Neural cell (in vitro differentiated cells): ENCODE measurements at regions not wholly inside any gene's neighbourhood (a gene's known extent, or its start where the extent isn't known, plus 50 kb on each side); places are given as distances from the start of the nearest gene placed in this dataset.

Experiments used
- H2AFZ ChIP-seq: fragments of 200-600, 300-800 bp; sonication (generic), shearing (Covaris generic); 2 replicates; pipeline ENCODE4 v1.6.0; 2014; ENCODE audit warnings: low read depth, mild to moderate bottlenecking, antibody characterized with exemption, low read length, moderate library complexity
- H3F3A ChIP-seq: fragments of 200-600 bp; shearing (Covaris generic); 2 replicates; pipeline ENCODE4 v1.6.1; 2016; ENCODE audit warnings: mild to moderate bottlenecking, moderate library complexity, mixed read lengths, antibody characterized with exemption, low read length; ENCODE audit not compliant: insufficient read depth, poor library complexity, severe bottlenecking
- H3K27ac ChIP-seq: fragments of 200-600, 300-800 bp; sonication (generic), shearing (Covaris generic); 2 replicates; pipeline ENCODE4 v1.5.1; 2014; ENCODE audit warnings: mild to moderate bottlenecking, low read length, moderate library complexity
- H3K27me3 ChIP-seq: fragments of 300-800, 200-600 bp; sonication (generic), shearing (Covaris generic); 2 replicates; pipeline ENCODE4 v1.6.0; 2014; ENCODE audit warnings: mild to moderate bottlenecking, low read depth, low read length, moderate library complexity; ENCODE audit not compliant: insufficient read depth
- H3K36me3 ChIP-seq: fragments of 300-800, 200-600 bp; sonication (generic), shearing (Covaris generic); 2 replicates; pipeline ENCODE4 v1.5.1; 2014; ENCODE audit warnings: mild to moderate bottlenecking, antibody characterized with exemption, low read length, moderate library complexity; ENCODE audit not compliant: insufficient read depth
- H3K4me2 ChIP-seq: fragments of 300-800, 200-600 bp; sonication (generic), shearing (Covaris generic); 2 replicates; pipeline ENCODE4 v1.6.0; 2014; ENCODE audit warnings: mild to moderate bottlenecking, low read length
- H3K4me3 ChIP-seq: fragments of 300-800, 200-600 bp; sonication (generic), shearing (Covaris generic); 2 replicates; pipeline ENCODE4 v1.5.1; 2014; ENCODE audit warnings: mild to moderate bottlenecking, low read length, moderate library complexity
- H3K79me2 ChIP-seq: fragments of 200-600 bp; shearing (Covaris generic); replicated peaks from 2 replicates; pipeline ENCODE4 v1.6.0; 2014; ENCODE audit warnings: mild to moderate bottlenecking, low read length, moderate library complexity; ENCODE audit not compliant: insufficient read depth
- H3K9ac ChIP-seq: fragments of 300-800, 200-600 bp; sonication (generic), shearing (Covaris generic); 2 replicates; pipeline ENCODE4 v1.6.1; 2016; ENCODE audit warnings: mild to moderate bottlenecking, low read length, mixed read lengths
- H3K9me2 ChIP-seq: fragments of 200-600 bp; shearing (Covaris generic); 2 replicates; pipeline ENCODE4 v1.6.1; 2016; ENCODE audit warnings: mild to moderate bottlenecking, low read length, mixed read lengths; ENCODE audit not compliant: insufficient read depth
- H3K9me3 ChIP-seq: fragments of 200-600, 300-800 bp; sonication (generic), shearing (Covaris generic); 2 replicates; pipeline ENCODE4 v1.6.1; 2016; ENCODE audit warnings: mild to moderate bottlenecking, mixed run types, low read length, moderate library complexity, mixed read lengths
- H4K20me1 ChIP-seq: fragments of 200-600 bp; shearing (Covaris generic); 2 replicates; pipeline ENCODE4 v1.6.1; 2016; ENCODE audit warnings: mild to moderate bottlenecking, mixed run types; ENCODE audit not compliant: insufficient read depth
- EP300 ChIP-seq: fragments of 450-650 bp; conservative IDR thresholded peaks from 2 replicates; pipeline ENCODE4 v1.6.1; 2014; ENCODE audit warnings: antibody characterized with exemption, mild to moderate bottlenecking, moderate library complexity; ENCODE audit not compliant: poor library complexity, severe bottlenecking
- EZH2 ChIP-seq: fragments of 200-600, 300-800 bp; shearing (Covaris generic), sonication (generic); IDR thresholded peaks from 2 replicates; pipeline ENCODE4 v1.6.1; 2014; ENCODE audit warnings: antibody characterized with exemption, low read length, borderline replicate concordance, mild to moderate bottlenecking; ENCODE audit not compliant: insufficient read depth, poor library complexity, severe bottlenecking
- MXI1 ChIP-seq: fragments of 450-650 bp; conservative IDR thresholded peaks from 2 replicates; pipeline ENCODE4 v1.6.1; 2014; ENCODE audit warnings: antibody characterized with exemption, mild to moderate bottlenecking; ENCODE audit not compliant: poor library complexity, severe bottlenecking
- POLR2AphosphoS5 ChIP-seq: IDR thresholded peaks from 2 replicates; pipeline ENCODE4 v1.6.1; 2012
- RAD21 ChIP-seq: fragments of 450-650 bp; conservative IDR thresholded peaks from 2 replicates; pipeline ENCODE4 v1.6.1; 2014; ENCODE audit warnings: antibody characterized with exemption, mild to moderate bottlenecking, moderate library complexity
- SMC3 ChIP-seq: fragments of 450-650 bp; conservative IDR thresholded peaks from 2 replicates; pipeline ENCODE4 v1.6.1; 2014; ENCODE audit warnings: antibody characterized with exemption, mild to moderate bottlenecking, moderate library complexity; ENCODE audit not compliant: poor library complexity
- TAF1 ChIP-seq: IDR thresholded peaks from 2 replicates; pipeline ENCODE4 v1.6.1; 2012; ENCODE audit warnings: low read depth
- TF ChIP-seq, protein P1 (sequence below): IDR thresholded peaks from 2 replicates; pipeline ENCODE4 v1.6.1; 2012; ENCODE audit warnings: borderline replicate concordance
- TF ChIP-seq, protein P2 (sequence below): fragments of 450-650 bp; IDR thresholded peaks from 2 replicates; pipeline ENCODE4 v1.5.1; 2014; ENCODE audit warnings: antibody characterized with exemption, mild to moderate bottlenecking, moderate library complexity; ENCODE audit not compliant: poor library complexity, severe bottlenecking

GRCh38 chr7:13258386-13258785 lies 571.0 kb downstream of the ARL4A start:
- Histone ChIP-seq H3F3A (no peaks in the 10 kb centered on the region), H3K27me3 (no peaks in the 10 kb centered on the region), H3K27ac (no peak overlapping the region), H3K79me2 (no peaks in the 10 kb centered on the region), H3K9me3 (no peaks in the 10 kb centered on the region), H3K4me2 (no peak overlapping the region), H4K20me1 (no peaks in the 10 kb centered on the region), H2AFZ (no peak overlapping the region), H3K4me3 (no peak overlapping the region), H3K9ac (no peak overlapping the region), H3K9me2 (no peaks in the 10 kb centered on the region), H3K36me3 (no peaks in the 10 kb centered on the region)
- TF ChIP-seq EP300 (peak; percentile 98), RAD21 (no peak), SMC3 (no peak), POLR2AphosphoS5 (peak; percentile 77), MXI1 (no peak)

DNA sequence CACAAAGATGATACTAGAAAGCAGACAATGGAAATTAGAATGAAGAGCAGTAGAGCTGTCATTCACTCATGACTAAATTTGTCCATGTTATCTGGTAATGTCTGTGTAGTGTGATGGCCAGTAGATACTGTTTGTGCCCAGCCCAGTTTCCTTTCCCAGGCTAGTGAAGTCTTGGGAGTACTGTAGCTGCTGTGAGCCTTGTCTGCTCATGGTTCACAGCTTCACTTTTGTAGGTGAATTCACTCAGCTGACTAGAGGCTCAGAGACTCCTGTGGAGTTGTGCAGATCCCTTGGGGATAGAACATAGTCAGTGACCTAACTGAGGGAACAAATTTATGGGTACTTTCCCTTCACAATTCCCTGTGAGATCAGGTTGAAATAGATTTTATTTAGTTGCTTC lies 572.5 kb downstream of the ARL4A start:
- H3K4me3 ChIP-seq, result no peak overlapping the region
- no peaks in the 10 kb centered on the region for H3K9me3 ChIP-seq
- TF ChIP-seq, protein P1, sequence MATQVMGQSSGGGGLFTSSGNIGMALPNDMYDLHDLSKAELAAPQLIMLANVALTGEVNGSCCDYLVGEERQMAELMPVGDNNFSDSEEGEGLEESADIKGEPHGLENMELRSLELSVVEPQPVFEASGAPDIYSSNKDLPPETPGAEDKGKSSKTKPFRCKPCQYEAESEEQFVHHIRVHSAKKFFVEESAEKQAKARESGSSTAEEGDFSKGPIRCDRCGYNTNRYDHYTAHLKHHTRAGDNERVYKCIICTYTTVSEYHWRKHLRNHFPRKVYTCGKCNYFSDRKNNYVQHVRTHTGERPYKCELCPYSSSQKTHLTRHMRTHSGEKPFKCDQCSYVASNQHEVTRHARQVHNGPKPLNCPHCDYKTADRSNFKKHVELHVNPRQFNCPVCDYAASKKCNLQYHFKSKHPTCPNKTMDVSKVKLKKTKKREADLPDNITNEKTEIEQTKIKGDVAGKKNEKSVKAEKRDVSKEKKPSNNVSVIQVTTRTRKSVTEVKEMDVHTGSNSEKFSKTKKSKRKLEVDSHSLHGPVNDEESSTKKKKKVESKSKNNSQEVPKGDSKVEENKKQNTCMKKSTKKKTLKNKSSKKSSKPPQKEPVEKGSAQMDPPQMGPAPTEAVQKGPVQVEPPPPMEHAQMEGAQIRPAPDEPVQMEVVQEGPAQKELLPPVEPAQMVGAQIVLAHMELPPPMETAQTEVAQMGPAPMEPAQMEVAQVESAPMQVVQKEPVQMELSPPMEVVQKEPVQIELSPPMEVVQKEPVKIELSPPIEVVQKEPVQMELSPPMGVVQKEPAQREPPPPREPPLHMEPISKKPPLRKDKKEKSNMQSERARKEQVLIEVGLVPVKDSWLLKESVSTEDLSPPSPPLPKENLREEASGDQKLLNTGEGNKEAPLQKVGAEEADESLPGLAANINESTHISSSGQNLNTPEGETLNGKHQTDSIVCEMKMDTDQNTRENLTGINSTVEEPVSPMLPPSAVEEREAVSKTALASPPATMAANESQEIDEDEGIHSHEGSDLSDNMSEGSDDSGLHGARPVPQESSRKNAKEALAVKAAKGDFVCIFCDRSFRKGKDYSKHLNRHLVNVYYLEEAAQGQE, result no peak
- TF ChIP-seq SMC3 (no peak), TAF1 (no peak), EP300 (no peak), EZH2 (no peak), RAD21 (no peak), MXI1 (no peak), POLR2AphosphoS5 (no peak)
- TF ChIP-seq, protein P2, sequence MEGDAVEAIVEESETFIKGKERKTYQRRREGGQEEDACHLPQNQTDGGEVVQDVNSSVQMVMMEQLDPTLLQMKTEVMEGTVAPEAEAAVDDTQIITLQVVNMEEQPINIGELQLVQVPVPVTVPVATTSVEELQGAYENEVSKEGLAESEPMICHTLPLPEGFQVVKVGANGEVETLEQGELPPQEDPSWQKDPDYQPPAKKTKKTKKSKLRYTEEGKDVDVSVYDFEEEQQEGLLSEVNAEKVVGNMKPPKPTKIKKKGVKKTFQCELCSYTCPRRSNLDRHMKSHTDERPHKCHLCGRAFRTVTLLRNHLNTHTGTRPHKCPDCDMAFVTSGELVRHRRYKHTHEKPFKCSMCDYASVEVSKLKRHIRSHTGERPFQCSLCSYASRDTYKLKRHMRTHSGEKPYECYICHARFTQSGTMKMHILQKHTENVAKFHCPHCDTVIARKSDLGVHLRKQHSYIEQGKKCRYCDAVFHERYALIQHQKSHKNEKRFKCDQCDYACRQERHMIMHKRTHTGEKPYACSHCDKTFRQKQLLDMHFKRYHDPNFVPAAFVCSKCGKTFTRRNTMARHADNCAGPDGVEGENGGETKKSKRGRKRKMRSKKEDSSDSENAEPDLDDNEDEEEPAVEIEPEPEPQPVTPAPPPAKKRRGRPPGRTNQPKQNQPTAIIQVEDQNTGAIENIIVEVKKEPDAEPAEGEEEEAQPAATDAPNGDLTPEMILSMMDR, result no peak

DNA sequence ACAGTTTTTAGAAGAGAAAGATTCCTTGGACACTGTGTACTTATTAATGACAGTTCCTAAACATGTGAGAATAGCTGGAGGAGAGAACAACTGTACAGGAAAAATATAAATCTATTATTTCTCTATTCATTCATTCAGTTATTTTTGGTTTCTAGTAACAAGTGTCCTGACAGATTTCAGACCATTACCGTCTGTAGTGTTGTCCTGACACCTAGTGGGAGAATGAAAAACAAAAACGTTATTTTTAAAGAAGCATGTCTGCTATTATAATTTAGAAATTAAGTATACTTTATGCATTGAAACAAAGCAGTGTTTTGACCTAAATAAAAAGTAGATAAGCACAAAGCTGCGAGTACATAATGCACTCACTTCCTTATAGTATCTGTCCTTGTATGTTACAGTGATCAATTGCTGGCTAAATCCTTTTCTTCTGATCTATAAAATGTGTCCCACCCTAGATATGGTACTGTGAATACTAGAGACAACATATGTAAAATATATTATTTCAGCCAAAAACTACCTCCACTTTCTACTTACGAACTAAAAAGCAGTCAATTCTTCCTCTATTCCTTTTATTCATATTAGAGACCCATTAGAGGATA lies 575.6 kb downstream of the ARL4A start:
- H3K27me3 ChIP-seq, result no peaks in the 10 kb centered on the region
- H3F3A ChIP-seq, result no peaks in the 10 kb centered on the region
- H3K9me2 ChIP-seq, result no peaks in the 10 kb centered on the region
- H3K27ac ChIP-seq, result no peak overlapping the region
- H3K9me3 ChIP-seq, result no peaks in the 10 kb centered on the region
- no peak overlapping the region for H3K9ac ChIP-seq
- H3K36me3 ChIP-seq, result no peaks in the 10 kb centered on the region
- no peaks in the 10 kb centered on the region for H4K20me1 ChIP-seq
- TF ChIP-seq EZH2 (no peak), RAD21 (peak; percentile 94), MXI1 (no peak), POLR2AphosphoS5 (no peak), SMC3 (peak; percentile 97), EP300 (no peak), TAF1 (no peak)
- TF ChIP-seq, protein P2, result peak; percentile 85
- TF ChIP-seq, protein P1, result no peak
- H3K4me3 ChIP-seq, result no peak overlapping the region
- no peak overlapping the region for H3K4me2 ChIP-seq
- no peak overlapping the region for H2AFZ ChIP-seq
- no peaks in the 10 kb centered on the region for H3K79me2 ChIP-seq

More for the DNA sequence above, 572.5 kb downstream of the ARL4A start:
- H3K36me3 ChIP-seq, result no peaks in the 10 kb centered on the region
- H3F3A ChIP-seq, result no peaks in the 10 kb centered on the region
- H3K27ac ChIP-seq, result no peak overlapping the region
- H3K9me2 ChIP-seq, result no peaks in the 10 kb centered on the region
- H3K4me2 ChIP-seq, result no peak overlapping the region
- no peak overlapping the region for H3K9ac ChIP-seq
- no peaks in the 10 kb centered on the region for H3K27me3 ChIP-seq
- no peaks in the 10 kb centered on the region for H3K79me2 ChIP-seq
- no peak overlapping the region for H2AFZ ChIP-seq
- H4K20me1 ChIP-seq, result no peaks in the 10 kb centered on the region
